Prostate gland (tissue), 2 donors: ENCODE measurements at regions not wholly inside any gene's neighbourhood (a gene's known extent, or its start where the extent isn't known, plus 50 kb on each side); places are given as distances from the start of the nearest gene placed in this dataset.

ENCODE experiments used
- CTCF ChIP-seq, 4 experiments: fragments of 200-600 bp in 2 of 4; fragments of 450-650 bp in 2 of 4; sonication (generic) in 2 of 4; IDR thresholded peaks; 1 replicate in 3 of 4; 2 replicates in 1 of 4; pipeline ENCODE4 v1.5.1; 2016 to 2019; ENCODE audit warnings: antibody characterized with exemption in 4 of 4, mild to moderate bottlenecking in 2 of 4, moderate library complexity in 2 of 4
- POLR2A ChIP-seq: fragments of 450-650 bp; IDR thresholded peaks from one replicate; pipeline ENCODE4 v1.6.1; 2016; ENCODE audit warnings: antibody characterized with exemption, mild to moderate bottlenecking

DNA sequence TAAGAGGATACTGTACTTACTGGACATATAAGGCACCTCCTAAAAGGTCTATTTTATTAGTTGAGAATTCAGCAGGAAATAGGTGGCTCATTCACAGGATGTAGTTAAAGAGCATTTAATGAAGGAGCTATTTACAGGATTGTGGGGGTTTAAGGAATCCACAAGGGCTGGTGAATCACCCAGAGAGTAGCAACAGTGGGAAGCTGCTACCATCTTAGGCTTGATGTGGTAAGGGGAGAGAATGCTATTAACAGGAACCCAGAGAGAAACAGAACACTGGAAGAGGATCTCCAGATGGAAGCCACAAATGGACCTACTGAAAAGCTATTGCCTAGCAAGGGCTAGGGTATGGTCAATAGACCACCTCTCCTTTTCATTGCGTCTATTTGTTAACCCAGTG is 52.0 kb upstream of the COL11A1 start:
- no peak for TF ChIP-seq POLR2A
- TF ChIP-seq CTCF (IDR thresholded peaks at IDR 0.05), result no peak
